Fibroblast of skin of left quadriceps (primary cell): ENCODE measurements at regions not wholly inside any gene's neighbourhood (a gene's known extent, or its start where the extent isn't known, plus 50 kb on each side); places are given as distances from the start of the nearest gene placed in this dataset.
"Not testable (repeated sequence)": the region's sequence is repeated elsewhere in the genome, so short reads cannot be mapped to it uniquely, and the experiment has no call there.

Source experiments
- DNase-seq, 2 experiments: peaks; one replicate each; pipeline ENCODE4 v3.0.0-alpha.2; 2013; ENCODE audit warnings: low read depth in 2 of 2

DNA sequence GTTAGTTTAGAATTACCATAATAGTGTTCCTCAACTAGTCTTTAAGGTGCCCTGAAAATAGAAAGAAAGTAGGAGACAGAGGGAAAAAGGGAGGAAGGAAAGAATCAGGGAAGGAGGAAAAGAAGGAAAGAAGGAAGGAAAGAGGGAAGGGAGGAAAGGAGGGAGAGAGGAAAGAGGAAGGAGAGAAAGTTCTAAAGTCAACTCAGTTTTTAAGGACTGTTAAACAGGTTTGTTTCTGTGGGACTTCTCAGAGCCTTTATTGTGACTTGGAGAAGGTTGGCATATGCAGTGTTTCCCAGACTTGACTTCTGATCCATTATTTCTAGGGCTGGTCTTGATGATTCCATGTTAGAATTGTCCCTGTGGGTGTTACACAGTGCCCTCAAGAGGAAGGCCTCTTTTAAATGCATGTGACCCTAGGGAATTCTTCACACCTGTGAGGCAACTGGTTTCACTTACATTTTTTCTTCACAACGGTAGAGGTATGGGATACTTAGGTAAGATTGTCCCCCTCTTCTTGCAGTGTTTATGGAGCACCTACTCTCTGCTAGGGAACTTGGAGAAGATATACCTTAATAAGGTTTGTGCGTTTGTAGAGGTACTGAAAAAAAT, 132.7 kb upstream of the GMDS start:
- DNase-seq: no peak

DNA sequence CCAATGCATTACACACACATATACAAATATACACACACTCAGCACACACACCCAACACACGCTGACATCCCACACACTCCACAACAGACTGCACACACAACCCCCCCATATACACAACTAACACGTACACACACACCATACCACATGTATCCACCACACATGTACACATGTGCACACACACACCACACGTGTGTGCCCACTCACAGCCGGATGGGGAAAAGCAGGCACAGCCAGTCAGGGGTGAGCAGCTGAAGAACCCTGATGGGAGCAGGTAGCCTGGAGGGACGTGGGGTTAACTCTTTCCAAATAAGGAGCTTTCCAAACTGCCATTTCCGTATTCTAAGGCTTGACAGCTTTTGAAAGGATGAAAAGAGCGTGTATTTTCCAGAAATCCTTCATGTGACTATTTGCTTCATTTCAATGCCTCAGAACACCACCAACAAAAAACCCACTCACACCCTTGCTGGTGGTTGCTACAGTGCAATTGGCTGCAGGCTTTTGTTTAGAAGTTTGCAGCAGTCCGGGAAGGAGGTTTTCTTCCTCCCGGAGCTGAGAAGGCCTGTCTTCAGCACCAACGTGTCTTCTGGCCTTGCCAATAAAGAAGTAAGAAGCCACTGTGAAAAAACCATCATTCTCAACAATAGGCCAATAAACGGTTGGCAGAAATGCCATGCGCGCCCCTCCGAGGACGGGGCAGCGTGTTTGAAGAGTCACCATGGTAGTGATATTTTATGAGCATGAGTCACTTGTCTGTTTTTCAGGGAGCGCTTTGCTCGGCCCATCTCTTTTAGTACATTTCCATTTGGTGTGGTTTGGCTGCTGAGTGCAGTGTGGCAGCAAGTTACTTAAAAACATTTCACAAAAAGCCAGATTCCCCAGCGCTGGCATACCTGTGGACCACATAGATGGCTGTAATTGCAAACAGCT, 131.3 kb upstream of the GMDS start:
- peak in 1 of 2 experiments; percentile 18 for DNase-seq

DNA sequence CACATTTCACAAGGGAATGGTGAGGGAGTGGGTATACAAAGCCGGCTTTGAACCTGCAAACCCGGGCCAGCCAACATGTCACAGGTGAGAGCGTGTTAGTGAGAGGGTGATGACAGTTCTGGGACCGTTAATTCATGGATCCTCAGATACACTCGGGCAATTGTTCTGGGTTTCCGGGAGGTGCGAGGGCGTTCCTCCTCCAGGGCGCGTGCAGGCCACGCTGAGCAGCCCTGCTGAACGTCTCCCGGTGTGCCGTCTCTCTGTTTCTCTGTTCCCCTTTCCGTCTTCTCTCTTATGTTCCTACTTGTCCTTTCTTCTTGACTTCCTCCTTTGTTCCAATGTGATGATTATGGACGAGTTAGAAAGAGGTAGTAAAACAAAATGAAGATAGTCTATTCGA, 130.0 kb upstream of the GMDS start:
- no peak for DNase-seq

DNA sequence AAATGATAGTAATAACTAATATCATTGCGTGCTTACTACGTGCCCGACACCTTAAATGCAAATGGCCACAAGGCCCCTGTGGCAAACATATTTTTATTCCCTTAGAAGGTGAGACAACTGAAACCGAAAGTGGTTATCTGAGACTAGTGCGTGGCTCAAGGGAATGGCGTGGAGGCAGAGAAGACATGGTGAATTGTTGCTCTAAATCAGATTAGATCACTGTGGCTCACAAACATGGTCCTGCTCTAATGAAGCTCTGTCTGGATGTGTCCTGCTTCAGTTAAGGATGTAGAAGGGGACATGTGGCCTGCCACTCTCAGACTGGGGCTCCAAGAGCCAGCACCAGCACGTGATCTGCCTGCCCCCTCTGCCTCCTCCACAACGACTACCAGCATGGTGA, 124.2 kb upstream of the GMDS start:
- DNase-seq: no peak

DNA sequence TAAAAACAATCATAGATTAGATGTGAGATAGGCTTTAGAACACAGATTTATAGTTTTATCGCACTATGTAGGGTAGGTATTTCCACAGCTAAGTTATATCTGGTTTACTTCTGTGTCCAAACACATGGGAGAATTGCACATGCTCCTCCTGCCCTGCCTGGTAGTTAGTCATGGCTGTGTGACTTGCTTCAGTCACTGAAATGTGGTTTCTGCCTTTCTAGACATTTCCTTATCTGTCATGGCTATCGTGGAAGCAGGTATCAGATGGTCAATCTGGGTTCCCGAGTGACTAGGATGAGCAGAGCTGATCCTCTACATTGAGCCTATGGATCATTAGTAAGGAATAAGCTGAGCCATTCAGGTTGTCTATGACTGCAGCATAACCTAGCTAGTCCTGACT, 117.8 kb upstream of the GMDS start:
- no peak for DNase-seq

DNA sequence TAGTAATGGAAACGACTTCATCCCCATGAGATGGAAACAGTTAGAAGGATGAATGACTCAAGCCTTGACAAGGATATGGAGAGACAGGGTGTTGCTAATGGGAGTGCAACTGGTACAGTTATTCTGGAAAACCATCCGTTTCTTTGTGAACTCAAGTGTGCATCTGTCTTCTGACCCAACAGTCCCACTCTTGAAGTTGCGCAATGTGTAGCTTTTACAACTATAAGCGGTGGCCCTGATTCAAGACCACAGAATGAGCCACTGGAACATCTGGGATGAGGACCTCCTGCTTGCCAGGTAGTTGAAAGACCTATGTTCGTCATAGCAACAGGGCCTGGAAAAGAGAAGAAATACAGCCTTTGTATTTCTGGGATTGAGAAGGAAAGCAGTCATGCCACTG, 115.8 kb upstream of the GMDS start:
- DNase-seq: no peak

DNA sequence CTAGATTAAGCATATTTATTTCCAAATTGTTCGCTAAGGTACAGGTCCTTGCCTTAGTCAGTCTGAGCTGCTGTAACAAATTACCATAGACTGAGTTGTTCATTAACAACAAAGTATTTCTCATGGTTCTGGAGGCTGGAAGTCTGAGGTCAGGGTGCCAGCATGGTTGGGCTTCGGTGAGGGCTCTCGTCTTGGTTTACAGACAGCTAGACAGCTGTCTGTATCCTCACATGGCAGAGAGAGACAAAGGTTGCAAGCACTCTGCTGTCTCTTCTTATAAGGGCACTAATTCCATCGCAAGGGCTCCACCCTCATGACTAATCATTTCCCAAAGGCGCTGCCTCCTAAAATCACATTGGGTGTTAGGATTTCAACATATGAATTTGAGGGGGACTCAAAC, 115.3 kb upstream of the GMDS start:
- no peak for DNase-seq

DNA sequence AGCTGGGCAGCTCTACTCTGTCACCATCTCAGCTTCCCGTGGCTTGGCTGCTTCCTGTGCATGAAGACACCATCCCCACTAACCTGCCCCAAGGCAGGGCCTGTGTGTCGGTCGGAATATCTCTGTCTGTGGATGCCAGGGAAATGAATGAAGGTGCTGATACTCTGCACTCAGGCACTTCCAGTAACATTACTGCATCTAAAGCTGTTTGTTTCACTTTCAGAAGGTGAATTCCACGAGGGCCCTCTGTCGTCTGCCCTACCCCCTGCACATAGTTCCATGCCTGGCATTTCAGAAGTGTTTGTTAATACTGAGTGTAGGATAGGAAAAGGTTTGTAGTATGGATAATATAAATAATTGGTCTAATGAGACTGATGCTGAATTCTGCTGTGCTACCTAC, 114.7 kb upstream of the GMDS start:
- no peak for DNase-seq

DNA sequence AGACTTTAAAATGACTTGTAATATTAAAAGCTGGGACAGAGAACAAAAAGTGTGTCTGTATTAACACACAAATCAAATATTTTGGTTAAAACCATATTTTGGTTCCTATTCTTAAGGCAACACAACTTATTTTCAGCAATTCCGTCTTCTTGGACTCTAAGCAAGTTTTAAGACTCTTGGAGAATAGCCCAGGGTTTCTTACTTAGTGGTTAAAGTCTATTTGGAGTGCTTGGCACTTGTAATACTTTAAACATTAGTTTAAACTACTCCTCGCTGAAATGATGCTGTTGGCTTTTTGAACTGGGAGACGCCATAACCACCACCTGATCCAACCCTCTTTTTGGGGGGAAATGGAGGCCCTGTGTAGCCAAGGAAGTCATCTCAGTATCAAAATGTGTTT, 109.7 kb upstream of the GMDS start:
- DNase-seq: no peak

DNA sequence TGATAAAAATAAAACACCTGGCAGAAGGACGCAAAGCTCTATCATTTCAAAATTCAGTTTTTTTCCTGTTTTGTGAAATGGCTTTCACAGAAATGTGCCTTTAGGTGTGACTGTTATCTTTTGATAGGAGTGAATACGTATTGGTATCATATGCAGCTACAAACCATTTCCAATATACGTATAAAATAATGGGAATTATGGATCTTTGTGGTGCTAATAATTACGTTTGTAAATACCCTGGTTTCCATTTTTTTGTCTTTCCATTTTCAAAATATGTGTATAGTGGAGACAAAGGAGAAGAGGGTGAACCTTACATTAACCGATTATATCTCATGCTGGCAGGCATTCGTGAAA, 108.7 kb upstream of the GMDS start:
- DNase-seq: no peak

DNA sequence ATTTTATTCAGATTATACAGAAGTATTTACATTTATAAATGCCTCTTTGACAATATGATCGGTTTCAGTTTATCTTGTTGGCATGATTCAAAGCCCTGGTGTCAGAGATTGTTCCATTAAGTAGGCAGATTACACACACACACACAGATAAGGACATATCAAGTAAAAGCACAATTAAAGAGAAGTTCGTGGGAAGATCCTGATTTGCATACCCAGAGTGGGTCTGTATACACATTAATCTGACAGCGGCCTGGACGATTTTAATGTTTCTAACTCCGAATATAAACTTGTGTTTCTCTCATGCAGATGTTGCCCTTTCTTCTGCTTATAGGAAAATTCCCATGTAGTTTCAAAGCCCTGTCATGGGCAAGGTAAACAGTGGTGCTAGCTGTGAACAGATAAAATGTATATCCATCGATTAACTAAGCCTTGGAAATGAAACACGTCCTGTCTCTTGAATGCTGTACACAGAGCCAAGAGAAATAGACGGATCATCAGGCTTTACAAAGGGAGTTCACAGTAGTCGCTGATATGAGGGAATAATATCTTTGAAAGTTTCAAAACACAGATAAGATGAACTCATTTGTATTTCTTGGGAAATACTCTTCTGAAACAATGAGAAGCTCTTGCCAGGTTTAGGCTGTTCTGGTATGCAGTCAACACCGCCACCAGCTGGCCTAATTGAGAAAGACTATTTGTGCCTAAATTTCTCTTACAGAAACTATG, 108.2 kb upstream of the GMDS start:
- peak; percentile 56 to 58 for DNase-seq

DNA sequence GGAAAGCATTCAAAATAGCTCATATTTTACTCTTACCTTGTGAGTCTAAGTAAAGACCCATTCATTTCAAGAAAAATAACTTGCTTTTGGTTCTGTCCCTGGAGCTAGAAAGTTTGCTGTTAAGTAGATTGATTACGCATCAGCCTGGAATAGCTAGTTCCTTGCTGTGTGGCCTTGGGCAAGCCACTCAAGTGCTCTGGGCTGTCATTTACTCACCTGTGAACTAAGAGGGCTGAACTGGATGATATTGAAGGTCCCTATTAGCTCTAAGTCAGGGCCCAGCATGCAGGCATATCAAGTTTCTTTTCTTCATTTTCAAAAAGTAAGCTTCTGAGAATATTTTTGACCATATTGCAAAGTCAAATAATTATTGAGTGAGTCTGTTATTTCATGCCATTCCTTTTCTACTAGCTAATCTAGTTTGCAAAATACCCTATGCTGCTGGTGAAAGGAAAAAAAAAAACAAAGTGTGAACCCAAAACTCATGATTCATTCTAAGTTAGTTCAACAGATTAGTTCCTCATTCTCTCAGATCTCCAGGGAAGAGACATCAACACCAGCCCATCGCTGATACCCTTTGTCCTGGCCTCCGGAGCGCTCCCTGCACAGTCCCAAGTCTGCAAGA, 106.5 kb upstream of the GMDS start:
- DNase-seq: peak; percentile 41 to 44

DNA sequence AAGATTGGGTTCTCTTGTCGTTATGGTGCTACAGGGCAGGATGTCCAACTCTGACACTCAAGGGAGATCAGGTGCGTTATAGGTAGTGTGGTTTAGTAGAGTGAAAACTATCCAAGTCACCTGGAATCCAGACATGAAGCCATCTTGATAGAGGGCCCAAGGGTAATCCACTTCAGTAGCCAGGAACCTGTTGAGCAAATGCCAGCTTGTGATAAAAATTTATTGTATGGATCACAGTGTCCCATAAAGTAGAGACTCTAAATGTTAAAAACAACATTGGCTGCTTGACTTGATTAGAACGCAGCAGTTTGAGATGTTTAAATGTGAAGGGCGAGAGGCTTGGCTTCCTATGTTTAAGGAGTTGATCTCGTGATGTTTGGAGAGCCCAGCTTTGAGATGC, 105.7 kb upstream of the GMDS start:
- no peak for DNase-seq

DNA sequence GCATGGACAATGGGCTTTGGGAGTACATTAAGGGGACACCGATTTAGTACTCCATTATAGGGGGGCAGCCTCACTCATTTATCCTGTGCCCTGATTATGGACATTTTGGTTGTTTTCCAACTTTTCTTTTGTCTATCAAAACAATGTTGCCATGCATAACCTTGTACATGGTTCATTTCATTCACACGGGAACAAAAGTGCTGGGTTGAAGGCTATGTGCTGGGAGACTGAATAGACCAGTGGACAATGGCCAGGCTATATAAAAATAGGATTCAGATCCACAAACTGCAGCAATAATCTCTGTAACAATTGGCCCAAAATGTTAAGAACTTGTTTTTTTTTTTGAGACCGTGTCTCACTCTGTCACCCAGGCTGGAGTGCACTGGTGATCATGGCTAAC, 100.7 kb upstream of the GMDS start:
- no peak for DNase-seq

DNA sequence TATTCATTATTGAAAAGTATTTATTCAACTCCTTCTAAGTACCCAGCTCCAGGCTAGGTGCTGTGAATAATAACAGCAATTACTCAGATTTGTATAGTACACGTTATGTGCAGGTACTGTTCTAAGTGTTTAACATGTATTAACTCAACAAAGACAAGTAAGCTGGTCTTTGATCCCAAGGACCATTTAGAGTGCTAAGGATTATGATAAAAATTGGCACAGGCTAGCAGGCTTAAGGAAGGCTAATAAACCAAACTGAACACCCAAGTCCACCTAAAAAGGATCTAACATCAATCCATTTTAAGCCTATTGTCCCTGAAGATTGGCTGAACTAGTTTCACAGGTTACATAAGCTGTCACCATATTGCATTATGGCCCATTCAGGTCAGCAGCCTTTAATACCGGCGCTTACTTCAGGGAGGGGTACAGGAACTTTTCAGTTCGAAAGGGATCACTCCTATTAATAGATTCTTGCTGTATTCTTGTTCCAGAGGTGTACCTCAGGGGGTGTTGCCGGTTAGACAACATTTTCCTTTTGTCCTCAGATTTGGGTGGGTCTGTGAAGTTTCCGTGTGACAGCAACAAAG, 99.0 kb upstream of the GMDS start:
- no peak for DNase-seq

DNA sequence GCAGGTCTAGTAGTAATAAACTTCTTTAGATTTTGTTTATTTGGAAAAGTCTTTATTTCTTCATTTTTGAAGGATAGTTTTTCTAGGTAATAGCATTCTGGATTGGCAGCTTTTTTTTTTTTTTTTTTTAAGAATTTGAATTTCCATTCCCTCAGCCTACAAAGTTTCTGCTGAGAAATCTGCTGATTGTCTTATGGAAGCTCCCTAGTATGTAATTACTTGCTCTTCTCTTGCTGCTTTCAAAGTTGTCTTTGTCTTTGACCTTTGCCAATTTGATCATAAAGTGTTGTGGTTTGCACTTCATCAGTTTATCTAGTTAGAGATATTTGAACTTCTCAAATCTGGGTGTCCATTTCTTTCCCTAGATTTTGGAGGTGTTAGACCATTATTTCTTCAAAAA, 82.2 kb upstream of the GMDS start:
- no peak for DNase-seq

DNA sequence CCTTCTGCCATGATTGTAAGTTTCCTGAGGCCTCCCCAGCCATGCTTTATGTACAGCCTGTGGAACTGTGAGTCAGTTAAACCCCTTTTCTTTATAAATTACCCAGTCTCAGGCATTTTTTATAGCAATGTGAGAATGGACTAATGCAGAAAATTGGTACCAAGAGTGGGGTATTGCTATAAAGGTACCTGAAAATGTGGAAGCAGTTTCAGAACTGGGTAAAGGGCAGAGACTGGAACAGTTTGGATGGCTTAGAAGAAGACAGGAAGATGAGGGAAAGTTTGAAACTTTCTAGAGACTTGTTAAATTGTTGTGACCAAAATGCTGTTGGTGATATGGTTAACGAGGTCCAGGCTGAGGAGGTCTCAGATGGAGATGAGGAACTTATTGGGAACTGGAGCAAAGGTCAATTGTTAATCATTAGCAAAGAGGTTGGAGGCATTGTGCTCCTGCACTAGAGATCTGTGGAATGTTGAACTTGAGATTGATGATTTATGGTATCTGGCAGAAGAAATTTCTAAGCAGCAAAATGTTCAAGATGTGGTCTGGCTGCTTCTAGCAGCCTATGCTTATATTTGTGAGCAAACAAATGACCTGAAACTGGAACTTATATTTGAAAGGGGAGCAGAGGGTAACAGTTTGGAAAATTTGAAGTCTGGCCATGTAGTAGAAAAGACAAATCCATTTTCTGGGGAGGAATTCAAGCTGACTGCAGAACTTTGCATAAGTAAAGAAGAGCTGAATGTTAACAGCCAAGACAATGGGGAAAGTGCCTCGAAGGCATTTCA, 79.0 kb upstream of the GMDS start:
- DNase-seq: no peak

DNA sequence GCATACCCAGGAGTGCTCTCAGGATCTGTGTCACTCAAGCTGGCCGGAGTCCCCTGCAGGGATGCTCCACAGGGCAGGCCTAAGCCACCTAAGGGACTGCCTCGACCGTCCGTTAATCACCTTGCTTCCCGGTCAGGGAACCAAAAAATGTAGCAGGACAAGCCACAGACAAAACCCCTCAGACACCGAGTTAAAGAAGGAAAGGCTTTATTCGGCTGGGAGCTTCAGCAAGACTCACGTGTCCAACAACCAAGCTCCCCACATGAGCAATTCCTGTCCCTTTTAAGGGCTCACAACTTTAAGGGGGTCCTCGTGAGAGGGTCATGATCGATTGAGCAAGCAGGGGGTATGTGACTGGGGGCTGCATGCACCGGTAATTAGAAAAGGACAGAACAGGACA, 72.1 kb upstream of the GMDS start:
- not testable (repeated sequence) for DNase-seq

DNA sequence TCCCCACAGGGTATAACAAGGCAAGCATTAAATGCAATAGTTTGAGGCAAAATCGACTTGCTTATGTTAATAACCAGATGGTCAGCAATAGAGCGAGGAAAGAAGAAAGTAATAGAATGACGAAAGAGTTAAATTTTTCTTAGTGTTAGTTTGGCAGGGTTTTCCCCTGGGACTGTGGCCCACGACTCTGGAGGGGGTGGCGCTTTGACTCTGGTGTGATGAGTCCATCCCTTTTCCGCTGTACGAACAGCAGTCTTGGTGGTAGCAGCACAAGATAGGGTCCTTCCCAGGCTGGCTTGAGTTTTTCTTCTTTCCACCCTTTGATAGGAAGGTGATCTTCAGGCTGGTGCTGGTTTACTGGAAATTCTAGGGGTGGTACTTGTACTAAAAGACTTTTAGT, 69.2 kb upstream of the GMDS start:
- no peak for DNase-seq

DNA sequence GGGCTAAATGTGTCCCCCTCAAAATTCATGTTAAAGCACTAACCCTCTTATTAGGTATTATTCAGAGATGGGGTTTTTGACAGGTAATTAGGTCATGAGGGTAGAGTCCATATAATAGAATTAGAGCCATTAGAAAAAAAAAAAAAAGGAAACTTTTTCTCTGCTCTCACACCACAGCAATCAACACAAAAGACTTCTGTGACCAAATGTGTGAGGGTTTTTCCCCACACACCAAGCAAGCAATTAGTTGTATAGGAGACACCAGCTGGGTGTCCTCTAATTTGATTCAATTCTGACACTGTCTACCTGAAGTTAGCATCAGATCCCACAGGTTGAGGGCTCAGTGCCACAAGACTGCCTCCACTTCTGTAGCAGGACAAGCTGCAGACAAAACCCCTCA, 64.6 kb upstream of the GMDS start:
- no peak for DNase-seq

DNA sequence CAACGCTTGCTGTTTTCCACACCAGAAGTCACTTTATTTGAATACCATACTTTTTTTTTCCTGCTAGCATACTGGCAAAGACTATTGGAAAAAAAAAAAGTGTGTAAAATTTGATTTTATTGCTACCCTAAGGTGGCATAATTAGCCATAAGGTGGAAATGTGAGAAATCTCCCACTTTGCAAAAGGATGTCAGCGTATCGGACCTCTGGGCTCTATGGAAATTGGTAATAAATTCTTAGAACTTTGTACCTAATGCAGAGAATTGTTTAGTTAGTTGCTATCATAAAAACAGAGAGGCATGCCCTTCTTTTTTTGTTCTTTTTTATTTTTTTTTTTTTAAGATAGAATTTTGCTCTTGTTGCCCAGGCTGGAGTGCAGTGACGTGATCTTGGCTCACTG, 63.7 kb upstream of the GMDS start:
- DNase-seq: no peak
